Thoracic aorta (tissue), 2 donors: ENCODE measurements at regions not wholly inside any gene's neighbourhood (a gene's known extent, or its start where the extent isn't known, plus 50 kb on each side); places are given as distances from the start of the nearest gene placed in this dataset.

Source experiments
- ATAC-seq: fragments of 150-250 bp; one replicate; pipeline ENCODE4 v1.8.0; 2017; ENCODE audit warnings: low read depth; ENCODE audit not compliant: insufficient number of reproducible peaks, low FRiP score
- DNase-seq: peaks from one replicate; pipeline ENCODE4 v3.0.0-alpha.2; 2020; ENCODE audit warnings: low spot score
- H3K27ac ChIP-seq, 2 donors: fragments of 200-600 bp; sonication (generic); 1 replicate in 1 of 2; 2 replicates in 1 of 2; pipeline ENCODE4 v1.5.1; 2016; ENCODE audit warnings: mild to moderate bottlenecking in 2 of 2, moderate library complexity in 2 of 2
- H3K27me3 ChIP-seq: fragments of 200-600 bp; sonication (generic); replicated peaks from 2 replicates; pipeline ENCODE4 v1.6.0; 2016; ENCODE audit warnings: mild to moderate bottlenecking; ENCODE audit not compliant: insufficient read depth
- H3K36me3 ChIP-seq: fragments of 200-600 bp; sonication (generic); one replicate; pipeline ENCODE4 v1.5.1; 2016
- H3K4me1 ChIP-seq, 2 donors: fragments of 200-600 bp; sonication (generic); 1 replicate in 1 of 2; 2 replicates in 1 of 2; pipeline versions ENCODE4 v1.5.1 to v1.6.0; 2016; ENCODE audit warnings: low read depth in 2 of 2, mild to moderate bottlenecking in 1 of 2; ENCODE audit not compliant: control insufficient read depth in 1 of 2
- H3K4me3 ChIP-seq: fragments of 200-600 bp; sonication (generic); 2 replicates; pipeline ENCODE4 v1.5.1; 2016; ENCODE audit warnings: mild to moderate bottlenecking
- H3K9me3 ChIP-seq: fragments of 200-600 bp; sonication (generic); 2 replicates; pipeline ENCODE4 v1.5.1; 2016
- TF ChIP-seq, protein P1 (sequence below): fragments of 200-600 bp; sonication (generic); IDR thresholded peaks from one replicate; pipeline ENCODE4 v1.5.1; 2019; ENCODE audit warnings: antibody characterized with exemption

DNA sequence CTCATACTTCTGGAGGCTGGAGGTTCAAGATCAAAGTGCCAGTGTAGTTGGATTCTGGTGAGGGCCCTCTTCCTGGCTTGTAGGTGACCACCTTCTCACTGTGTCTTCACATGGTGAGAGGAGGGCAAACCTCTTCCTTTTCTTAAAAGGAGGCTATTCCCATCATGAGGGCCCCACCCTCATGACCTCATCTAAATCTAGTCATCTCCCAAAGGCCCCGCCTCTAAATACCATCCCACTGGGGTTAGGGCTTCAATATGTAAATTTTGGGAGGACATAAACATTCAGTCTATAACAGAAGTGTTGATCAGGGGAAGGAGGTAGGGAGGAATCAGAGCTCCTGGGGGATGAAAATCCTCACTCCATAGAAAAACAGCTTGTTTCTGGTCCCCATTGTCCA, 60.8 kb upstream of the DIPK2B start:
- no peak for ATAC-seq
- no peak overlapping the region for H3K4me3 ChIP-seq
- peaks cover 0 to 4% of the 10 kb centered on the region in 2 donors for H3K4me1 ChIP-seq
- H3K36me3 ChIP-seq: no peaks in the 10 kb centered on the region
- no peak for DNase-seq
- TF ChIP-seq, protein P1, sequence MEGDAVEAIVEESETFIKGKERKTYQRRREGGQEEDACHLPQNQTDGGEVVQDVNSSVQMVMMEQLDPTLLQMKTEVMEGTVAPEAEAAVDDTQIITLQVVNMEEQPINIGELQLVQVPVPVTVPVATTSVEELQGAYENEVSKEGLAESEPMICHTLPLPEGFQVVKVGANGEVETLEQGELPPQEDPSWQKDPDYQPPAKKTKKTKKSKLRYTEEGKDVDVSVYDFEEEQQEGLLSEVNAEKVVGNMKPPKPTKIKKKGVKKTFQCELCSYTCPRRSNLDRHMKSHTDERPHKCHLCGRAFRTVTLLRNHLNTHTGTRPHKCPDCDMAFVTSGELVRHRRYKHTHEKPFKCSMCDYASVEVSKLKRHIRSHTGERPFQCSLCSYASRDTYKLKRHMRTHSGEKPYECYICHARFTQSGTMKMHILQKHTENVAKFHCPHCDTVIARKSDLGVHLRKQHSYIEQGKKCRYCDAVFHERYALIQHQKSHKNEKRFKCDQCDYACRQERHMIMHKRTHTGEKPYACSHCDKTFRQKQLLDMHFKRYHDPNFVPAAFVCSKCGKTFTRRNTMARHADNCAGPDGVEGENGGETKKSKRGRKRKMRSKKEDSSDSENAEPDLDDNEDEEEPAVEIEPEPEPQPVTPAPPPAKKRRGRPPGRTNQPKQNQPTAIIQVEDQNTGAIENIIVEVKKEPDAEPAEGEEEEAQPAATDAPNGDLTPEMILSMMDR: no peak
- no peaks in the 10 kb centered on the region for H3K9me3 ChIP-seq
- H3K27me3 ChIP-seq: no peaks in the 10 kb centered on the region
- H3K27ac ChIP-seq: no peak overlapping the region

DNA sequence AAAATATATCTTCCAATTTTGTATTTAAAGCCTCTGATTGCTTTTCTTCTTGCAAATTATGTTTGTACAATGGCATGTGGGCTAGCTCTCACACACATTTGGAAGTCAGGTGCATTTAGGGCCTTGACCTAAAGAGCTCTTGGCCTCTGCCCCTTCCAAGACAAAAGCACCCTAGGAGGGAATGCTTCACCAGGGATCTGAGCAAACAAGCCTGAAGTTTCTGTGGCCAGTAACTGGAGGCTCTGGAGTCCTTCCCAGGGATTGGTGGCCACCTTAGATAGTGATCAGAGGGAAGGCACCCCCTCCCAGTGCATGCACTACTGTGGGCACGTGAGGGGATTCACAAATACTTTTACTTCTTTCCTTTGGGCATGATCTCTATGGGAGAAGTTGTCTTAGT, 60.3 kb upstream of the DIPK2B start:
- no peak for ATAC-seq
- peaks cover 0 to 4% of the 10 kb centered on the region in 2 donors for H3K4me1 ChIP-seq
- no peak for DNase-seq
- H3K9me3 ChIP-seq: no peaks in the 10 kb centered on the region
- H3K27me3 ChIP-seq: no peaks in the 10 kb centered on the region
- H3K4me3 ChIP-seq: no peak overlapping the region
- H3K27ac ChIP-seq: no peak overlapping the region
- H3K36me3 ChIP-seq: no peaks in the 10 kb centered on the region
- TF ChIP-seq, protein P1: no peak

DNA sequence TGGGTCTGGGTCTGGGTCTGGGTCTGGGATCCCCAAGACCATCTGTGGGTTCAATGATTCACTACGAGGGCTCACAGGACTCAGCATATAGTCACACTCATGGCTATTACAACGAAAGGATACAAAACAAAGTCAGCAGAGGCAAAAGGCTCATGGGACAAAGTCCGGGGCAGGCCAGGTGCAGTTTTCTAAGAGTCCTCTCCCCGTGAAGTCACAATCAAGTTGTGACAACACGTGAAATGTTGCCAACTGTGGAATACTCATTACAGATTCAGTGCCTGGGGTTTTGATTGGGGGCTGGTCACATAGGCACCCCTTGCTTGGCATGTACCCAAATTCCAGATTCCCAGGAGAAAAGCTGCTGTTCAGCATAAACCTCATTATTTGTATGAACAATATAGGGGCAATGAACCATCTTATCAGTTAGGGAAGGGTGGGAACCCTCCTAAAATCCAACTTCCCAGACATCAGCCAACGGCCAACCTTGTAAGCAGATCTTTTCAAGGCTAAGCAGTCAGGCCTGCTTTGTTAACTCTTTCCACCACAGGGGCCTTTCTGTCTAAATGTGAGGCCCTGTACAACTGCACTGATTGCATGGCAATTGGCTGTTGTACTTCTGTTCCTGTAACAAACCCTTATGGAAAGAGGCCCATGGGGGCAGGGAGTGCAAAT, 58.2 kb upstream of the DIPK2B start:
- no peaks in the 10 kb centered on the region for H3K4me1 ChIP-seq
- DNase-seq: no peak
- no peak for ATAC-seq
- no peak overlapping the region for H3K27ac ChIP-seq
- H3K9me3 ChIP-seq: no peaks in the 10 kb centered on the region
- no peaks in the 10 kb centered on the region for H3K27me3 ChIP-seq
- H3K36me3 ChIP-seq: no peaks in the 10 kb centered on the region
- TF ChIP-seq, protein P1: no peak
- no peak overlapping the region for H3K4me3 ChIP-seq
